Choroid plexus epithelial cell (primary cell): ENCODE measurements at regions not wholly inside any gene's neighbourhood (a gene's known extent, or its start where the extent isn't known, plus 50 kb on each side); places are given as distances from the start of the nearest gene placed in this dataset.

ENCODE experiments used
- DNase-seq: peaks from one replicate; pipeline ENCODE4 v3.0.0-alpha.2; 2010; ENCODE audit warnings: low read depth
- H3K4me3 ChIP-seq: 2 replicates; pipeline ENCODE4 v1.5.1; 2011; ENCODE audit warnings: low read depth, mild to moderate bottlenecking, control low read depth, low read length, moderate library complexity
- TF ChIP-seq, protein P1 (sequence below): conservative IDR thresholded peaks from 2 replicates; pipeline ENCODE4 v1.5.1; 2011; ENCODE audit warnings: low read depth, mild to moderate bottlenecking, control low read depth, inconsistent platforms, low read length, moderate library complexity

DNA sequence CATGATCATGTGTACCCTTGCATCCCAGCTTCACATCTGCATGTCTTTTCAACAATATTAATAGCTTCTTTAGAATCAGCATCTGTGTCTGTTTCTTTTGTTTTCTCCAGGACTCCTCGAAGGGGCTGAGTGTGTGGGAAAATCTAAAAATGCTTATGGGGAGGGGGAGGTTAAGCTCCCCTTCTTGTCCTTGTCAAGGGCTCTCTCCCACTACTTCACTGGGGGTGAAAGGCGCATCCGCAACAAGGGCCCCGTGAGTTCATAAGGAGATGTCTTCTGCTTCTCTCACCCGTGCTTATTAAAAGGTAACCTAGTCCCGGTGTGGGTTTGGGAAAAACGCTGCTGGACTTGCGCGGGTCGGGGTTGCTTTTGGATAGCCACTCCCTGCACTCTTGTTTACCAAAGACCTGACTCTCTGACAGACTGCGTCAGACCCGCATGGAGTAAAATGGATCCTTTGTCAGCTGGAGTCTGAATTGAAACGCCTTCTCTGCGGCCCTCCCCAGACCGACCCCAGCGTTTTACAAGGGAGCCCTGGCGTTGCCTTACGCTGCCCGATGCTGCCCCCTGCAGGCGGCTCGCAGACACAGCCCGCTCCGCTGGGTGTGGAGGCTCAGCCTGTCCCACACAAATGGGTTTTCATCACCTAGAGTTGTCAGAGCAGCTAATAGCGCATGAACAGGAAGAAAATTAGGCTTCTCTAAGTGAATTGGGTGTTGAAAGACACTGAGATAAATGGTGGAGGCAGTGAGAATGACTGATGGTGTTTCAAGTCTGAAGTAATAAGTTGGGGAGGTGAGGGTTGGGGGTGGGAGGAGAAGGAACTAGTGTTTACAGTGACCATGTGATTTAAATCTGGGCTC, 53.8 kb downstream of the IER5 start:
- TF ChIP-seq, protein P1, sequence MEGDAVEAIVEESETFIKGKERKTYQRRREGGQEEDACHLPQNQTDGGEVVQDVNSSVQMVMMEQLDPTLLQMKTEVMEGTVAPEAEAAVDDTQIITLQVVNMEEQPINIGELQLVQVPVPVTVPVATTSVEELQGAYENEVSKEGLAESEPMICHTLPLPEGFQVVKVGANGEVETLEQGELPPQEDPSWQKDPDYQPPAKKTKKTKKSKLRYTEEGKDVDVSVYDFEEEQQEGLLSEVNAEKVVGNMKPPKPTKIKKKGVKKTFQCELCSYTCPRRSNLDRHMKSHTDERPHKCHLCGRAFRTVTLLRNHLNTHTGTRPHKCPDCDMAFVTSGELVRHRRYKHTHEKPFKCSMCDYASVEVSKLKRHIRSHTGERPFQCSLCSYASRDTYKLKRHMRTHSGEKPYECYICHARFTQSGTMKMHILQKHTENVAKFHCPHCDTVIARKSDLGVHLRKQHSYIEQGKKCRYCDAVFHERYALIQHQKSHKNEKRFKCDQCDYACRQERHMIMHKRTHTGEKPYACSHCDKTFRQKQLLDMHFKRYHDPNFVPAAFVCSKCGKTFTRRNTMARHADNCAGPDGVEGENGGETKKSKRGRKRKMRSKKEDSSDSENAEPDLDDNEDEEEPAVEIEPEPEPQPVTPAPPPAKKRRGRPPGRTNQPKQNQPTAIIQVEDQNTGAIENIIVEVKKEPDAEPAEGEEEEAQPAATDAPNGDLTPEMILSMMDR: peak; percentile 99
- peak overlapping the region; percentile 48 for H3K4me3 ChIP-seq
- peak; percentile 92 for DNase-seq

DNA sequence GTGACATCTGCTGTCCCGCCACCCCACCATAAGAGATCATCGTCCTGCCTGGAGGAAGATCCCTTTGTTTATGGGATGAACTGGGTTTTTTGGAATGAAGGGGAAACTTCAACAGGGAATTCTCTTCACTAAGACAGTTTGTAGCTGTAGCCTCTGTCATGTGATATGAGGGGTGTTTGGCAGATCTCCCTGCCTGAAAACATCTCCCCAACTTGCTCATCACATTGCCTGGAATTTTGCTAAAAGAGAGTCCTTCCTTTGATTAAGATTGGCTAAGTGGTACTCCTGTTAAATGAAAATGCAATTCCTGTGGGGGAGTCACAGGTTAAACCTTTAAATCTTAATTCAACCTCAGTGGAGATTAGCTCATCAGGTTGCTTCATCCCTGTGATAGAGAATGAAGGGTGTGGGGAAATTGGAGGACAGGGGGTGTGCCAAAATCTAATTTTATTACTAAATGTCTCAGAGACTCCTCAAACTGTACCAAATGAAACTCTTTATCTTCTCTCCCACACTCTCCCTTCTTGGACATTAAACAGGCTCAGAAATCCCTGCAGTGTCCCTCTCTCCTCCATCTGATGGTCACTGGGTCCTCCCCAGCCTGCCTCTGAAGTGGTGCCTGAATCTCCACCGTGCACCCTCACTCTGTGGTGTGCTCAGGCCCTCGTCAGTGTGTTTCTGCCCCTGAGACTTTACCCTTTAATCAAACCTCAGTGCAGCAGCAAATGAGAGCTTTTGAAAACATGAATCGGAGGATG, 54.8 kb downstream of the IER5 start:
- TF ChIP-seq, protein P1: no peak
- H3K4me3 ChIP-seq: no peak overlapping the region
- DNase-seq: no peak

DNA sequence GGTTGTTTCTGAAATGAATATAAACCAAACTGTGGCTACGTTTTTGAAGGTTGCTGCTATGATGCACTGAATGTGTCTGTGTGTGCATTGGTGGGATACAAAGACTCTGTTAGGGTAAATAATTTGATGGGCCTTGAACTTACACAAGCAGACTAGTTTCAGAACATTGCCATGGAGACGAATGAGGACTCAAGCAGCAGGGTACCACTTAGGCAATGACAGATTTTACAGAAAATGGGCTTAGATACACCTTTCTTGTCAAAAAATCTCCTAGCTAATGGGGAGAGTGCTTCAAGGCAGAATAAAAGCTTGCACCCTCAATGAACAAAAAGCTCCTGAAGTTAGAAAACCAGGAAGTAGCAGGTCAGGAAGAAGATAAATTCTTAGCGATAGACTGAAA, 55.7 kb downstream of the IER5 start:
- TF ChIP-seq, protein P1: no peak
- DNase-seq: no peak
- no peak overlapping the region for H3K4me3 ChIP-seq

DNA sequence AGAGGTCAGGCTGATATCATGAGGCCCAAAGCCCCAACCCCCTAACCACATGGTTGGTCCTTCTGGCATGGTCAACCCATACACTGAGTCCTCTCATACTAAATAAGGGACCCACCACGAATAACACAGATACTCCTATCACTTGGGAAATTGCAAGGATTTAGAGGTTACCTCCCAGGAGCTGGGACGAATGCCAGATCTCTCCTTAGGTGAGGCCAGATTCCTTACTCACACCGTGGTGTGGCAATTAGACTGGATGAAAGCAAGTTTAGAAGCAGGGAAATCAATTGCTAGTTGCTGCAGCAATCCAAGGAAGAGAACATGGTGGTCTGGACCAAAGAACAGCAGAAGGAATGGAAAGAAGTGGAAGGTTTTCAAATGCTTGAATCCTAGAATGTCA, 60.1 kb downstream of the IER5 start:
- H3K4me3 ChIP-seq: no peak overlapping the region
- no peak for DNase-seq
- TF ChIP-seq, protein P1: no peak

DNA sequence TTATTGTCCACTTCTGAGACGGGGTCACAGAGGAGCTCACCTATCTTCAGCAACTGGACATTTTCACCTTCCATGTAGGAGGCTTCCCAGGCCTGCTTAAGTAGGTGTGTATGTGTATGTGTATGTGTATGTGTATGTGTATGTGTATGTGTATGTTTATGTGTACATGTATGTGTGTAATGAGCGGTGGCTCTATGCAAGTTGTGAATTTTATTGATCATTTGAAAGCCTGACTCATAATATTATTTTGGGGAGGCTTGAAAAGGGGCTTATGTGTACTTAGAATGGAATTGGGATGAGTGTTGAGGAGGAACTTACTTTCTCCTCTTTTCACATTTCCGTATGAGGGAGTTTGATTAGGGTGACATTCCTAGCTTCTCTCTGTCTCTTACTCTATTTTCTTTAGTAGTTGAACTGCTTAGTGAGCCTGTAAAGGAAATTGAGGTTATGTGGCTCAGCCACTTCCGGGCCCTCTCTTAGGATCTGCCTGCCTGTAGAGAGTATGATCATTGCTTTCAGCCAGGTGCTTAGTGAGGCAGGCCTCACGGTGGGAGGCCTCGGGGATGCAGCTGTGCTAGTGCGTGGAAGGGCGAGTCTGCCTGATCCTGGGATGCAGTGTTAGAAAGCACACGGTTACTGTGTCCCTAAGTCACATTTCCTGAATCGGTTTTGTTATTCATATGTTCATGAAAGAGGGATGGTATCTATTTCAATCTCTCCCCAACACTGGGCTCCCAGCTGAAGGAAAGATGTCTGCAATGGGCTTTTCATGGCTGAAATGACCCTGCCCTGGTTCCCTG, 61.0 kb downstream of the IER5 start:
- TF ChIP-seq, protein P1: no peak
- no peak for DNase-seq
- H3K4me3 ChIP-seq: no peak overlapping the region

DNA sequence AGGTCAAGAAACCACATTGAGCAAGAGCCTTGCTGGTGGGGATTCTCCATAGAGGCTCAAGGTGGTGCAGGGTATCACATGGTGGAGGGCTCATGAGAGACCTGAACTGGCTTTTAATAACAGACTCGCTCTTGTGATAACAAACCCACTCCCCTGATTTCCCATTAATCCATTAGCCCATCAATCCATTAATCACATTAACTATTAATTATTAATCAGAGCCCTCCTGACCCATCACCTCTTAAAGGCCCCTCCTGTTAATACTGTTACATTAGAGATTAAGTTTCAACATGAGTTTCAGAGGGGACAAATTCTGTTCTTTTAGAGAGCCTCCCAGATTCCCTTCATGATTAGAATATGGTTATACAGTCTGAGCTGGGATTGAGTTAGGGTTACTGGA, 61.8 kb downstream of the IER5 start:
- no peak for DNase-seq
- TF ChIP-seq, protein P1: no peak
- H3K4me3 ChIP-seq: no peak overlapping the region
